HL-60 (cell line): ENCODE measurements at regions not wholly inside any gene's neighbourhood (a gene's known extent, or its start where the extent isn't known, plus 50 kb on each side); places are given as distances from the start of the nearest gene placed in this dataset.

ENCODE experiments used
- DNase-seq, 2 experiments: peaks; one replicate each; pipeline ENCODE4 v3.0.0-alpha.2; 2010 to 2020; ENCODE audit warnings: low read depth in 1 of 2, low spot score in 1 of 2
- H3K27ac ChIP-seq: fragments of 250-450 bp; sonication (Bioruptor Pico); replicated peaks from 2 replicates; pipeline ENCODE4 v1.5.1; 2020; ENCODE audit warnings: mild to moderate bottlenecking, moderate library complexity
- H3K27me3 ChIP-seq: fragments of 250-450 bp; sonication (Bioruptor Pico); 2 replicates; pipeline ENCODE4 v1.5.1; 2021; ENCODE audit warnings: mild to moderate bottlenecking, moderate library complexity; ENCODE audit not compliant: insufficient read depth, poor library complexity, severe bottlenecking
- H3K4me3 ChIP-seq: replicated peaks from 2 replicates; pipeline ENCODE4 v1.5.1; 2011; ENCODE audit warnings: mild to moderate bottlenecking, control low read depth, low read length; ENCODE audit not compliant: insufficient read depth
- CTCF ChIP-seq: IDR thresholded peaks from one replicate; pipeline ENCODE4 v1.5.1; 2011; ENCODE audit warnings: low read length, control low read depth, inconsistent platforms; ENCODE audit not compliant: insufficient read depth
- GABPA ChIP-seq: IDR thresholded peaks from 2 replicates; pipeline ENCODE4 v1.6.1; 2012; ENCODE audit warnings: low read depth
- POLR2AphosphoS5 ChIP-seq: IDR thresholded peaks from 2 replicates; pipeline ENCODE4 v1.6.1; 2012; ENCODE audit warnings: low read depth
- REST ChIP-seq: IDR thresholded peaks from 2 replicates; pipeline ENCODE4 v1.6.1; 2012; ENCODE audit warnings: low read depth; ENCODE audit not compliant: insufficient replicate concordance
- SPI1 ChIP-seq: IDR thresholded peaks from 2 replicates; pipeline ENCODE4 v1.6.1; 2012; ENCODE audit warnings: low read depth, mild to moderate bottlenecking, borderline replicate concordance

GRCh38 chr7:114761973-114762372 lies 159.9 kb upstream of the MDFIC start:
- no peak for DNase-seq
- no peak overlapping the region for H3K27ac ChIP-seq

GRCh38 chr7:114765331-114766040 lies 156.4 kb upstream of the MDFIC start:
- Histone ChIP-seq H3K4me3 (no peak overlapping the region), H3K27ac (no peak overlapping the region), H3K27me3 (no peaks in the 10 kb centered on the region)
- TF ChIP-seq POLR2AphosphoS5 = no peak
- no peak for TF ChIP-seq GABPA
- TF ChIP-seq SPI1 = no peak
- no peak for TF ChIP-seq CTCF
- TF ChIP-seq REST = no peak
- DNase-seq = no peak

More at GRCh38 chr7:114761973-114762372, 159.9 kb upstream of the MDFIC start:
- TF ChIP-seq SPI1 (no peak), GABPA (no peak), POLR2AphosphoS5 (no peak), CTCF (no peak), REST (no peak)
- H3K4me3 ChIP-seq = no peak overlapping the region
- no peaks in the 10 kb centered on the region for H3K27me3 ChIP-seq

- TF ChIP-seq POLR2AphosphoS5 (no peak), CTCF (no peak)
- no peak overlapping the region for H3K27ac ChIP-seq
- DNase-seq = no peak
- no peak overlapping the region for H3K4me3 ChIP-seq
- no peaks in the 10 kb centered on the region for H3K27me3 ChIP-seq
Measured at GRCh38 chr7:114766041-114766356, 155.9 kb upstream of the MDFIC start.

- DNase-seq = no peak
- H3K4me3 ChIP-seq = no peak overlapping the region
- H3K27me3 ChIP-seq = no peaks in the 10 kb centered on the region
- H3K27ac ChIP-seq = no peak overlapping the region
- no peak for TF ChIP-seq SPI1
- no peak for TF ChIP-seq REST
- no peak for TF ChIP-seq POLR2AphosphoS5
- no peak for TF ChIP-seq GABPA
- TF ChIP-seq CTCF = no peak
Measured at GRCh38 chr7:114777288-114777687, 144.6 kb upstream of the MDFIC start.
